ENCODE measurements at regions not wholly inside any gene's neighbourhood (a gene's known extent, or its start where the extent isn't known, plus 50 kb on each side); places are given as distances from the start of the nearest gene placed in this dataset.

GRCh38 chr16:87203060-87203656 is 114.0 kb downstream of the C16orf95 start:
- TF ChIP-seq GATA3 (IDR thresholded peaks at IDR 0.05; ENCODE audit: low read depth, low read length) = no peak
- TF ChIP-seq GATA2 (IDR thresholded peaks at IDR 0.05; ENCODE audit: low read depth, low read length) = no peak
